Psoas muscle (tissue), 7 donors: ENCODE measurements at regions not wholly inside any gene's neighbourhood (a gene's known extent, or its start where the extent isn't known, plus 50 kb on each side); places are given as distances from the start of the nearest gene placed in this dataset.

Source experiments
- ATAC-seq, 4 donors: fragments of 200-7000 bp; cut with Tn5 transposase; one replicate each; pipeline ENCODE4 v1.9.1; 2020; ENCODE audit warnings: moderate library complexity in 3 of 4, mild to moderate bottlenecking in 2 of 4
- DNase-seq, 2 donors: peaks; one replicate each; pipeline ENCODE4 v3.0.0-alpha.2; 2020
- H3K27ac ChIP-seq: fragments of 200-600 bp; one replicate; pipeline ENCODE4 v1.8.0; 2022
- H3K27me3 ChIP-seq, 3 donors: fragments of 200-600 bp in 1 of 3; one replicate each; pipeline versions ENCODE4 v1.6.1 to v1.8.0; 2013 to 2022; ENCODE audit warnings: low read length in 2 of 3, mild to moderate bottlenecking in 2 of 3, moderate library complexity in 1 of 3; ENCODE audit not compliant: insufficient read depth in 3 of 3
- H3K36me3 ChIP-seq, 2 donors: fragments of 200-600 bp in 1 of 2; one replicate each; pipeline versions ENCODE4 v1.6.1 to v1.8.0; 2013 to 2022; ENCODE audit warnings: low read depth in 1 of 2, mild to moderate bottlenecking in 1 of 2, moderate library complexity in 1 of 2; ENCODE audit not compliant: insufficient read depth in 1 of 2
- H3K4me1 ChIP-seq: fragments of 200-600 bp; one replicate; pipeline ENCODE4 v1.8.0; 2022
- H3K4me3 ChIP-seq: fragments of 200-600 bp; one replicate; pipeline ENCODE4 v1.8.0; 2022; ENCODE audit warnings: mild to moderate bottlenecking
- H3K9me3 ChIP-seq: fragments of 200-600 bp; one replicate; pipeline ENCODE4 v1.8.0; 2022
- CTCF ChIP-seq: fragments of 200-600 bp; IDR thresholded peaks from one replicate; pipeline ENCODE4 v1.8.0; 2022; ENCODE audit warnings: antibody characterized with exemption
- WGBS, 3 donors: extraction: QIAGEN DNeasy Blood & Tissue Kit; methylation state at CpG; one replicate each; pipeline versions ENCODE4 v1.1.6 to v1.1.7; 2013; 5-methylcytosine and 5-hydroxymethylcytosine counted together
- intact Hi-C, 2 donors: fragments of 100-400 bp; cut with DNase I; formaldehyde crosslinking; loops; one replicate each; pipeline versions ENCODE4 v1.11.0 to v1.14.2; 2022
- donor health status: healthy with polysubstance abuse.
- donor health status: DM: no; HTN: no; CAD: no; lungs with moderate emphysema.
- donor health status: Bipolar disorder and iron deficiency.
- donor health status: healthy.
- donor health status: DM: yes; HTN: yes; CAD: no.
- donor health status: DM: no; HTN: no; CAD: no.
- donor health status: DM: yes; HTN: yes; CAD: no.

- 19 to 50% (median 27%) methylated on average over 1 of the region's 1 CpG for WGBS, 3 donors
- ATAC-seq (peak in 3 of 4 donors; percentile 62 to 80 (median 75)), DNase-seq (no peak)
- TF ChIP-seq CTCF: no peak
- intact Hi-C loops: loop anchor here (5.0 to 10.0 kb wide), 2 partner anchors 179 to 301 kb away; no protein-coding TSS in a partner anchor
- Histone ChIP-seq H3K36me3 (no peaks in the 10 kb centered on the region), H3K4me1 (peaks cover 13% of the 10 kb centered on the region), H3K27ac (peak overlapping the region; percentile 75), H3K9me3 (no peaks in the 10 kb centered on the region), H3K27me3 (no peaks in the 10 kb centered on the region), H3K4me3 (no peak overlapping the region)
These were observed 275.3 kb downstream of the KCNS3 start for GRCh38 chr2:18153741-18154140.

DNA sequence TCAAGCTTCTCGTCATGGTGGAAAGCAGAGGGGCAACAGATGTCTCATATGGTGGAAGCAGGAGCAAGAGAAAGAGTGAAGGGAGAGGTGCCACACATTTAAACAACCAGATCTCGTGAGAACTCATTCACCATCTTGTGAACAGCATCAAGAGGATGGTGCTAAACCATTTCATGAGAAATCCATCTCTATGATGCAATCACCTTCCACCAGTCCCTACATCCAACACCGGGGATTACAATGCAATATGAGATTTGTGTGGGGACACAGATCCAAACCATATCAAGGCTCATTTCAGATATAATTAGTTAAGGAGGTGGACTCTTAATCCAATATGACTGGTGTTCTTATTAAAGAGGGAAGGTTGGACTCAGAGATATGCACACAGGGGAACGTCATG, 272.8 kb downstream of the KCNS3 start:
- Histone ChIP-seq H3K27me3 (no peaks in the 10 kb centered on the region), H3K4me3 (no peak overlapping the region), H3K36me3 (no peaks in the 10 kb centered on the region), H3K27ac (no peak overlapping the region), H3K9me3 (no peaks in the 10 kb centered on the region), H3K4me1 (peaks cover 11% of the 10 kb centered on the region)
- intact Hi-C loops: loop anchor here (5.0 to 10.0 kb wide), 2 partner anchors 176 to 299 kb away; no protein-coding TSS in a partner anchor
- no peak for ATAC-seq
- 64 to 77% (median 65%) methylated on average over 4 of the region's 4 CpGs for WGBS, 3 donors
- no peak for DNase-seq
- no peak for TF ChIP-seq CTCF

- intact Hi-C loops: loop anchor here (5.0 to 10.0 kb wide), 2 partner anchors 175 to 297 kb away; no protein-coding TSS in a partner anchor
- no peaks in the 10 kb centered on the region for H3K36me3 ChIP-seq
- H3K4me3 ChIP-seq: no peak overlapping the region
- ATAC-seq (peak in 2 of 4 donors; percentile 52 to 78), DNase-seq (no peak)
- no peak overlapping the region for H3K27ac ChIP-seq
- WGBS, 3 donors: 4 to 23% (median 10%) methylated on average over 3 of the region's 3 CpGs
- TF ChIP-seq CTCF: peak; percentile 79
- H3K9me3 ChIP-seq: no peaks in the 10 kb centered on the region
- peaks cover 11% of the 10 kb centered on the region for H3K4me1 ChIP-seq
- H3K27me3 ChIP-seq: no peaks in the 10 kb centered on the region
These were observed 271.3 kb downstream of the KCNS3 start for GRCh38 chr2:18149660-18150246.

DNA sequence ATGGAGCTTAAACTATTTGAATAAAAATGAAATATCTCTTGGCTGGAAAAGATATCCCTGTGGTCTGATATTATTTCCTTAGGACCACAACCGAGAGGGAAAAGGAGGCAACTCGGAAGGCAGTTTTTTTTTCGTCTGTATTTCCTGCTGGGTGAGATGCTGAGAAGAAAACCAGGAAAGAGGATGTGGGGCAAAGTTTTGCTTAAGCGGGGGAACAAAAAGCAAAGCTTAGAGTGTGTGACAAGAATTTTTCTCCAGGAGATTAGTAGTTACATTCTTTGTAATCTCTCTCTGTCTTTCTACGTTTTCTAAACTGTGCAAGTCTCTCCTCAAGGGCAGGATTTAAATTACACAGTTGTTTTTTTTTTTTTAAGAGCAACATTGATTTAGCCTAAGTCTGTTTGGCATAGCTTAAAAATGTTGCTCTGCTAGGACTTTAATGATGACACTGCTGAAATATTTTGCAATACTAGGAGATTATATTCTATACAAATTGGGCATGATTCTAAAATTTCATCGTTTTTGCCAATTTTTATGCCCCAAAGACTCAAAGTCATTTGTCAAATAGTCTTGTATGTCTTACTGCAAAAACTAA, 258.5 kb downstream of the KCNS3 start:
- intact Hi-C loops: no loop called here

More for the DNA sequence above, 258.5 kb downstream of the KCNS3 start:
- 30 to 39% (median 34%) methylated on average over 6 of the region's 6 CpGs for WGBS, 3 donors
- DNase-seq (no peak), ATAC-seq (no peak)
- Histone ChIP-seq H3K27me3 (no peaks in the 10 kb centered on the region), H3K4me3 (no peak overlapping the region), H3K9me3 (peaks cover 6% of the 10 kb centered on the region), H3K4me1 (no peaks in the 10 kb centered on the region), H3K27ac (no peak overlapping the region), H3K36me3 (no peaks in the 10 kb centered on the region)
- no peak for TF ChIP-seq CTCF
